ENCODE measurements at regions not wholly inside any gene's neighbourhood (a gene's known extent, or its start where the extent isn't known, plus 50 kb on each side); places are given as distances from the start of the nearest gene placed in this dataset.

- no peak for TF ChIP-seq CTCF (IDR thresholded peaks at IDR 0.05; ENCODE audit: extremely low read depth, missing control alignments)
- no peak for DNase-seq (ENCODE audit: low spot score)
These were observed 264.7 kb downstream of the ACTL7B start for GRCh38 chr9:108591121-108591520.

- no peak for DNase-seq (ENCODE audit: low spot score)
These were observed 267.5 kb downstream of the ACTL7B start for GRCh38 chr9:108588246-108588645.

GRCh38 chr9:108586471-108587139 is 269.2 kb downstream of the ACTL7B start:
- TF ChIP-seq CTCF (IDR thresholded peaks at IDR 0.05; ENCODE audit: extremely low read depth, missing control alignments) = no peak
- DNase-seq (ENCODE audit: low spot score) = no peak

More at GRCh38 chr9:108588246-108588645, 267.5 kb downstream of the ACTL7B start:
- no peak for TF ChIP-seq CTCF (IDR thresholded peaks at IDR 0.05; ENCODE audit: extremely low read depth, missing control alignments)

- no peak for DNase-seq (ENCODE audit: low spot score)
- no peak for TF ChIP-seq CTCF (IDR thresholded peaks at IDR 0.05; ENCODE audit: extremely low read depth, missing control alignments)
These were observed 270.9 kb downstream of the ACTL7B start for GRCh38 chr9:108584860-108585259.

- no peak for TF ChIP-seq CTCF (IDR thresholded peaks at IDR 0.05; ENCODE audit: extremely low read depth, missing control alignments)
- DNase-seq (ENCODE audit: low spot score) = no peak
These were observed 273.1 kb downstream of the ACTL7B start for GRCh38 chr9:108582726-108583125.

GRCh38 chr9:108579757-108580439 is 275.9 kb downstream of the ACTL7B start:
- DNase-seq (ENCODE audit: low spot score) = no peak
- TF ChIP-seq CTCF (IDR thresholded peaks at IDR 0.05; ENCODE audit: extremely low read depth, missing control alignments) = no peak

- no peak for DNase-seq (ENCODE audit: low spot score)
- TF ChIP-seq CTCF (IDR thresholded peaks at IDR 0.05; ENCODE audit: extremely low read depth, missing control alignments) = no peak
These were observed 280.5 kb downstream of the ACTL7B start for GRCh38 chr9:108575276-108575675.
